SJCRH30 (cell line): ENCODE measurements at regions not wholly inside any gene's neighbourhood (a gene's known extent, or its start where the extent isn't known, plus 50 kb on each side); places are given as distances from the start of the nearest gene placed in this dataset.

ENCODE experiments used
- DNase-seq, 2 experiments: peaks; one replicate each; pipeline ENCODE4 v3.0.0-alpha.2; 2015 to 2020
- H3K27ac ChIP-seq: fragments of 250-450 bp; sonication (Bioruptor Pico); 2 replicates; pipeline ENCODE4 v1.5.1; 2020; ENCODE audit warnings: mild to moderate bottlenecking, moderate library complexity
- H3K27me3 ChIP-seq: fragments of 250-450 bp; sonication (Bioruptor Pico); 2 replicates; pipeline ENCODE4 v1.5.1; 2020; ENCODE audit warnings: mild to moderate bottlenecking, moderate library complexity
- H3K36me3 ChIP-seq: fragments of 250-450 bp; sonication (Bioruptor Pico); 2 replicates; pipeline ENCODE4 v1.5.1; 2020; ENCODE audit warnings: mild to moderate bottlenecking, moderate library complexity
- H3K4me1 ChIP-seq: fragments of 250-450 bp; sonication (Bioruptor Pico); 2 replicates; pipeline ENCODE4 v1.5.1; 2020; ENCODE audit warnings: mild to moderate bottlenecking, moderate library complexity
- H3K4me3 ChIP-seq: fragments of 250-450 bp; sonication (Bioruptor Pico); 2 replicates; pipeline ENCODE4 v1.5.1; 2020; ENCODE audit warnings: mild to moderate bottlenecking, moderate library complexity
- H3K9me3 ChIP-seq: fragments of 250-450 bp; sonication (Bioruptor Pico); replicated peaks from 2 replicates; pipeline ENCODE4 v1.5.1; 2020; ENCODE audit warnings: mild to moderate bottlenecking, moderate library complexity

GRCh38 chr15:61753018-61753710 lies 307.1 kb downstream of the VPS13C start:
- peaks cover 18% of the 10 kb centered on the region for H3K4me1 ChIP-seq
- H3K36me3 ChIP-seq, result no peaks in the 10 kb centered on the region
- H3K4me3 ChIP-seq, result no peak overlapping the region
- no peak overlapping the region for H3K27ac ChIP-seq
- H3K27me3 ChIP-seq, result no peaks in the 10 kb centered on the region
- DNase-seq, result no peak
- no peaks in the 10 kb centered on the region for H3K9me3 ChIP-seq

- Histone ChIP-seq H3K27ac (no peak overlapping the region; the same call in 1 of the 2 replicates), H3K27me3 (no peaks in the 10 kb centered on the region), H3K4me3 (no peak overlapping the region), H3K4me1 (peaks cover 18% of the 10 kb centered on the region), H3K9me3 (no peaks in the 10 kb centered on the region), H3K36me3 (no peaks in the 10 kb centered on the region)
- DNase-seq, result peak in 1 of 2 experiments; percentile 18
Observed at GRCh38 chr15:61752001-61752400, 308.2 kb downstream of the VPS13C start.

- Histone ChIP-seq H3K4me1 (peaks cover 18% of the 10 kb centered on the region), H3K4me3 (peak overlapping the region; percentile 1; the same call in 1 of the 2 replicates), H3K36me3 (no peaks in the 10 kb centered on the region), H3K27ac (peak overlapping the region; percentile 41; the same call in 1 of the 2 replicates), H3K27me3 (no peaks in the 10 kb centered on the region), H3K9me3 (no peaks in the 10 kb centered on the region)
- DNase-seq, result peak; percentile 87 to 91
Observed at GRCh38 chr15:61750271-61751084, 309.8 kb downstream of the VPS13C start.

- H3K4me1 ChIP-seq, result peaks cover 18% of the 10 kb centered on the region
- H3K9me3 ChIP-seq, result no peaks in the 10 kb centered on the region
- no peaks in the 10 kb centered on the region for H3K36me3 ChIP-seq
- no peak overlapping the region for H3K27ac ChIP-seq
- H3K27me3 ChIP-seq, result no peaks in the 10 kb centered on the region
- no peak overlapping the region for H3K4me3 ChIP-seq
- no peak for DNase-seq
Observed at GRCh38 chr15:61749169-61749568, 311.1 kb downstream of the VPS13C start.

- Histone ChIP-seq H3K4me1 (peaks cover 18% of the 10 kb centered on the region), H3K9me3 (no peaks in the 10 kb centered on the region), H3K4me3 (no peak overlapping the region), H3K27me3 (no peaks in the 10 kb centered on the region), H3K36me3 (no peaks in the 10 kb centered on the region), H3K27ac (no peak overlapping the region)
- DNase-seq, result no peak
Observed at GRCh38 chr15:61748529-61748928, 311.7 kb downstream of the VPS13C start.

- no peaks in the 10 kb centered on the region for H3K27me3 ChIP-seq
- H3K9me3 ChIP-seq, result no peaks in the 10 kb centered on the region
- peaks cover 31% of the 10 kb centered on the region for H3K4me1 ChIP-seq
- no peaks in the 10 kb centered on the region for H3K36me3 ChIP-seq
- DNase-seq, result no peak
- H3K27ac ChIP-seq, result no peak overlapping the region
- no peak overlapping the region for H3K4me3 ChIP-seq
Observed at GRCh38 chr15:61746589-61746988, 313.7 kb downstream of the VPS13C start.

GRCh38 chr15:61743345-61743909 lies 316.8 kb downstream of the VPS13C start:
- H3K4me3 ChIP-seq, result no peak overlapping the region
- peaks cover 15% of the 10 kb centered on the region for H3K4me1 ChIP-seq

GRCh38 chr15:61742591-61742990 lies 317.7 kb downstream of the VPS13C start:
- H3K36me3 ChIP-seq, result no peaks in the 10 kb centered on the region
- H3K4me1 ChIP-seq, result peaks cover 15% of the 10 kb centered on the region; the same call in 1 of the 2 replicates
- peak; percentile 43 to 68 for DNase-seq
- H3K27me3 ChIP-seq, result no peaks in the 10 kb centered on the region
- H3K9me3 ChIP-seq, result no peaks in the 10 kb centered on the region
- peak overlapping the region; percentile 83 for H3K27ac ChIP-seq
- no peak overlapping the region for H3K4me3 ChIP-seq

More at GRCh38 chr15:61743345-61743909, 316.8 kb downstream of the VPS13C start:
- Histone ChIP-seq H3K27ac (no peak overlapping the region; the same call in 1 of the 2 replicates), H3K27me3 (no peaks in the 10 kb centered on the region), H3K36me3 (no peaks in the 10 kb centered on the region), H3K9me3 (no peaks in the 10 kb centered on the region)
- peak in 1 of 2 experiments; percentile 21 for DNase-seq

GRCh38 chr15:61736790-61737189 lies 323.5 kb downstream of the VPS13C start:
- no peak for DNase-seq

GRCh38 chr15:61731099-61731498 lies 329.1 kb downstream of the VPS13C start:
- no peaks in the 10 kb centered on the region for H3K4me1 ChIP-seq
- H3K27me3 ChIP-seq, result no peaks in the 10 kb centered on the region
- DNase-seq, result no peak
- H3K27ac ChIP-seq, result no peak overlapping the region
- H3K9me3 ChIP-seq, result no peaks in the 10 kb centered on the region
- H3K36me3 ChIP-seq, result no peaks in the 10 kb centered on the region
- no peak overlapping the region for H3K4me3 ChIP-seq

More at GRCh38 chr15:61736790-61737189, 323.5 kb downstream of the VPS13C start:
- Histone ChIP-seq H3K4me3 (no peak overlapping the region), H3K4me1 (peaks cover 4% of the 10 kb centered on the region; the same call in 1 of the 2 replicates), H3K9me3 (no peaks in the 10 kb centered on the region), H3K27me3 (no peaks in the 10 kb centered on the region), H3K36me3 (no peaks in the 10 kb centered on the region), H3K27ac (no peak overlapping the region)

GRCh38 chr15:61729646-61730045 lies 330.6 kb downstream of the VPS13C start:
- Histone ChIP-seq H3K27me3 (no peaks in the 10 kb centered on the region), H3K4me3 (no peak overlapping the region), H3K4me1 (no peaks in the 10 kb centered on the region), H3K27ac (no peak overlapping the region), H3K9me3 (no peaks in the 10 kb centered on the region), H3K36me3 (no peaks in the 10 kb centered on the region)
- DNase-seq, result peak in 1 of 2 experiments; percentile 27

GRCh38 chr15:61726166-61726565 lies 334.1 kb downstream of the VPS13C start:
- DNase-seq, result no peak
- Histone ChIP-seq H3K4me3 (no peak overlapping the region), H3K9me3 (no peaks in the 10 kb centered on the region), H3K36me3 (no peaks in the 10 kb centered on the region), H3K27ac (no peak overlapping the region), H3K27me3 (no peaks in the 10 kb centered on the region), H3K4me1 (peaks cover under 1% of the 10 kb centered on the region; the same call in 1 of the 2 replicates)

GRCh38 chr15:61725251-61725650 lies 335.0 kb downstream of the VPS13C start:
- no peaks in the 10 kb centered on the region for H3K36me3 ChIP-seq
- no peak for DNase-seq
- H3K4me1 ChIP-seq, result peaks cover 2% of the 10 kb centered on the region; the same call in 1 of the 2 replicates
- no peaks in the 10 kb centered on the region for H3K27me3 ChIP-seq
- no peaks in the 10 kb centered on the region for H3K9me3 ChIP-seq
- no peak overlapping the region for H3K27ac ChIP-seq
- no peak overlapping the region for H3K4me3 ChIP-seq

GRCh38 chr15:61724251-61724939 lies 335.9 kb downstream of the VPS13C start:
- no peak for DNase-seq
- H3K4me1 ChIP-seq, result peaks cover 2% of the 10 kb centered on the region; the same call in 1 of the 2 replicates
- no peaks in the 10 kb centered on the region for H3K27me3 ChIP-seq
- H3K4me3 ChIP-seq, result no peak overlapping the region
- no peak overlapping the region for H3K27ac ChIP-seq
- H3K9me3 ChIP-seq, result no peaks in the 10 kb centered on the region
- no peaks in the 10 kb centered on the region for H3K36me3 ChIP-seq
